SK-N-MC (cell line): ENCODE measurements at regions not wholly inside any gene's neighbourhood (a gene's known extent, or its start where the extent isn't known, plus 50 kb on each side); places are given as distances from the start of the nearest gene placed in this dataset.

Source experiments
- EZH2 ChIP-seq: fragments of 200-600 bp; sonication (generic); IDR thresholded peaks from one replicate; pipeline ENCODE4 v1.6.1; 2017; ENCODE audit warnings: antibody characterized with exemption
- FOXP2 ChIP-seq: optimal IDR thresholded peaks from 2 replicates; pipeline ENCODE3; 2011; ENCODE audit warnings: mild to moderate bottlenecking, moderate library complexity; ENCODE audit not compliant: insufficient read depth; ENCODE audit errors: extremely low read length, control extremely low read depth
- POLR2AphosphoS5 ChIP-seq: IDR thresholded peaks from 2 replicates; pipeline ENCODE4 v1.6.1; 2012; ENCODE audit warnings: mild to moderate bottlenecking, low read depth, low read length, borderline replicate concordance

GRCh38 chr20:20896606-20897005 lies 184.2 kb upstream of the RALGAPA2 start:
- no peak for TF ChIP-seq POLR2AphosphoS5
- no peak for TF ChIP-seq FOXP2
- TF ChIP-seq EZH2: no peak
